ENCODE measurements at regions not wholly inside any gene's neighbourhood (a gene's known extent, or its start where the extent isn't known, plus 50 kb on each side); places are given as distances from the start of the nearest gene placed in this dataset.
A peak's percentile ranks its signal among the peaks of the same experiment; 100 is the strongest.

DNA sequence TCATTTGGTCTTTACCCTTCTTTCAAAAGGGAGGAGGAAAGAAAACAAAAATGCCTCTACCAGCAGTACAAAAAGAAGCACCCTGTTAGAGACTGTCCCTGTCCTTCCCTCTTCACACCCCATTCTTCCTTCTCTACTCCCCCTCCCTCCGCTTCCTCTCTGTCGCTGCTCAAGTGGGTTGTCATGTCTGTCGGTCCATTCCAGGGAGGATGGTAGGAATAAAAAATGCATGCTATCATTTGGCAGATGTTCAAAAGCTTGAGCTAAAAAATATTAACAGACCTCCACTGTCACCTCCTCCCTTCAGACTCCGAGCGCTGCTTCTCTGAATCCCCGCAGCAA is 482.0 kb downstream of the BCL11A start:
- intact Hi-C loops (cut with DNase I) = no loop called here

DNA sequence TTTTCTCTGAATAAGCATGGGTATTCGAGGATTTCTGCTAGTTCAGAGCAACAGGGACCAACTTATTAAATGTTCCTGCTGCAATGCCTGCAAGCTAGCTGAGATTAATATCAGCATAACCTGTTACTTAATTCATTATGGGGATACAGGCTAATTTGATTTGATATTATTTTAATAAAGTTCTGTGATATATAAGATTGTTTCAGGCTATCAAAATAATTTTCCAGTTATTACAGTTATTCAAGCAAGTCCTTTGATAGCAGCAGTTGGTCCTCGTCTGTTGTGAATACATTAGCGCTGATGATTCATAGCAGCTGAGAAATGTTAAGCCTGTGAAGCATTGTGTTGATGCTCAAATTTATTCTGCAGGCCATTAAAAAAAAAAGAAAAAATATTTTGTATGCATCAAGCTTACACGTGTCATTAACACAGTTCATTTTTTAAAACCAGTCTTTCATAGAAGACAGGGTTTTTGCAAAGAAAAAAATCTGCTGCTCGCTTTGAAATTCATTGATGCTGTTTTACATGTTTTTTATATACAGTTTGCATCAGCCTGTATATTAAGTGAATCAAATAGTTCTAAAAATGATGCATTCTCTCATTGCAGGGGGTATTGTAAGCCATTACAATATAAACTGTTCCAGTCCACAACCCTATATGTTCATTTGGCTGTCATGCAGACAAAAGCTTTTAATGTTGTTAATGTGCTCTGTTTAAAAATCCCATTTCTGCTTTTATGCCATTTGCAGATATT is 482.5 kb downstream of the BCL11A start:
- Histone ChIP-seq H3K36me3 (no peaks in the 10 kb centered on the region), H3K9me3 (no peaks in the 10 kb centered on the region), H3K4me1 (peaks cover 0 to 24% (median 0%) of the 10 kb centered on the region in 9 donors), H3K27ac (no peak overlapping the region), H3K27me3 (peaks cover 0 to 5% (median 0%) of the 10 kb centered on the region in 7 donors), H3K4me3 (no peak overlapping the region)
- WGBS, 2 donors = 63 to 64% methylated on average over 5 of the region's 5 CpGs
- TF ChIP-seq, protein P1, sequence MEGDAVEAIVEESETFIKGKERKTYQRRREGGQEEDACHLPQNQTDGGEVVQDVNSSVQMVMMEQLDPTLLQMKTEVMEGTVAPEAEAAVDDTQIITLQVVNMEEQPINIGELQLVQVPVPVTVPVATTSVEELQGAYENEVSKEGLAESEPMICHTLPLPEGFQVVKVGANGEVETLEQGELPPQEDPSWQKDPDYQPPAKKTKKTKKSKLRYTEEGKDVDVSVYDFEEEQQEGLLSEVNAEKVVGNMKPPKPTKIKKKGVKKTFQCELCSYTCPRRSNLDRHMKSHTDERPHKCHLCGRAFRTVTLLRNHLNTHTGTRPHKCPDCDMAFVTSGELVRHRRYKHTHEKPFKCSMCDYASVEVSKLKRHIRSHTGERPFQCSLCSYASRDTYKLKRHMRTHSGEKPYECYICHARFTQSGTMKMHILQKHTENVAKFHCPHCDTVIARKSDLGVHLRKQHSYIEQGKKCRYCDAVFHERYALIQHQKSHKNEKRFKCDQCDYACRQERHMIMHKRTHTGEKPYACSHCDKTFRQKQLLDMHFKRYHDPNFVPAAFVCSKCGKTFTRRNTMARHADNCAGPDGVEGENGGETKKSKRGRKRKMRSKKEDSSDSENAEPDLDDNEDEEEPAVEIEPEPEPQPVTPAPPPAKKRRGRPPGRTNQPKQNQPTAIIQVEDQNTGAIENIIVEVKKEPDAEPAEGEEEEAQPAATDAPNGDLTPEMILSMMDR (IDR thresholded peaks at IDR 0.05) = no peak
- ATAC-seq = no peak
- no peak for DNase-seq
- intact Hi-C loops (cut with DNase I) = no loop called here

More for the DNA sequence above, 482.0 kb downstream of the BCL11A start:
- Histone ChIP-seq H3K9me3 (no peaks in the 10 kb centered on the region), H3K4me1 (peaks cover 0 to 24% (median 0%) of the 10 kb centered on the region in 9 donors), H3K27ac (no peak overlapping the region), H3K27me3 (peaks cover 0 to 5% (median 0%) of the 10 kb centered on the region in 7 donors), H3K36me3 (no peaks in the 10 kb centered on the region), H3K4me3 (no peak overlapping the region)
- DNase-seq (no peak), ATAC-seq (peak in 2 of 8 donors; percentile 37 to 61)
- 18 to 26% methylated on average over 6 of the region's 6 CpGs for WGBS, 2 donors
- TF ChIP-seq, protein P1 (IDR thresholded peaks at IDR 0.05) = no peak

DNA sequence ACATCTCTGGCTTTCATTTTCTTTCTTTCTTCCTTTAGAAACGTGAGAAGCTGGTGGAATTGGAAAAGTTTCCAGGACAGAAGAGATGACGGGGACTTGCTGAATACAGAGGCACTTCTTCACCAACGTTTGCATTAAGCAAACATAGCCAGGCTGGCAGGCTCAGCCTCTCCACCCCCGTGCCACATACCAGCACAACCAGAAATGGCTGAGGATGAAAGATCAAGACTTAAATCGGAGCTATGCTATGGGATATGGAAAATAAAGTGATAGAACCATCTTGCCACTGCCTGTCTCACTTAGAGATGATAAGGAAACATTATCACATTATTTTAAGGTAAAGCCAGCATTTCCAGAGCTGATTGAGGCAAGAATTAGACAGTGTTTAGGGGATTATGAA is 483.3 kb downstream of the BCL11A start:
- Histone ChIP-seq H3K36me3 (no peaks in the 10 kb centered on the region), H3K4me3 (no peak overlapping the region), H3K9me3 (no peaks in the 10 kb centered on the region), H3K27me3 (peaks cover 0 to 5% (median 0%) of the 10 kb centered on the region in 7 donors), H3K27ac (no peak overlapping the region), H3K4me1 (peaks cover 0 to 29% (median 0%) of the 10 kb centered on the region in 9 donors)
- DNase-seq (no peak), ATAC-seq (no peak)
- TF ChIP-seq, protein P1 (IDR thresholded peaks at IDR 0.05) = no peak
- 46 to 49% methylated on average over 5 of the region's 5 CpGs for WGBS, 2 donors
- intact Hi-C loops (cut with DNase I) = no loop called here

DNA sequence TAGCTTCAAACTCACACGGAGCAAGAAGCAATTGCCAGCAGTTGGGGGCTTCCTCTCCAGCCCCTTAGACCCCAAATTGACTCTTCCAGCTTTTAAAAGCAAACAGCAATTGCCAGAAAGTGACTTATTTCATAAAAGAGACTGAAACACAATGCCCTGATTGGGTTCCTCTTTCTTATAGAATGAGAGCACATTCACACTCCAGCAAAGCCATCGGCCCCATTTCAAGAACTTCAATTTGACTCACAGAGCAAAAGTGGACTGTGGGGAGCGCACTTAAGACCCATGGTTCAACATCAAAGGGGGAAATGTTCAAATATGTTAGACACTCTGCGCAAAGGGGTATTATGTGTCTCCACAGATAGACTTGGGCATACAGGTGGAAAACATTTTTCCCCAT is 484.7 kb downstream of the BCL11A start:
- Histone ChIP-seq H3K36me3 (no peaks in the 10 kb centered on the region), H3K4me1 (peaks cover 0 to 37% (median 0%) of the 10 kb centered on the region in 9 donors), H3K9me3 (no peaks in the 10 kb centered on the region), H3K27ac (no peak overlapping the region), H3K4me3 (no peak overlapping the region), H3K27me3 (peaks cover 0 to 5% (median 0%) of the 10 kb centered on the region in 7 donors)
- intact Hi-C loops (cut with DNase I) = no loop called here
- DNase-seq = no peak
- no peak for ATAC-seq
- TF ChIP-seq, protein P1 (IDR thresholded peaks at IDR 0.05) = no peak
- 74 to 80% methylated on average over 4 of the region's 4 CpGs for WGBS, 2 donors

Measured in heart right ventricle (tissue), 16 donors.